Immature natural killer cell (primary cell): ENCODE measurements at regions not wholly inside any gene's neighbourhood (a gene's known extent, or its start where the extent isn't known, plus 50 kb on each side); places are given as distances from the start of the nearest gene placed in this dataset.

Experiments
- DNase-seq, 3 donors: peaks; one replicate each; pipeline ENCODE4 v3.0.0; 2022; ENCODE audit warnings: mixed read lengths in 1 of 3
- H3K27ac Mint-ChIP-seq, 6 donors: one replicate each; pipeline ENCODE4 v1.8.0; 2020; ENCODE audit warnings: mixed read lengths in 6 of 6, mild to moderate bottlenecking in 5 of 6, inconsistent platforms in 4 of 6, moderate library complexity in 3 of 6
- H3K27me3 Mint-ChIP-seq, 3 donors: one replicate each; pipeline ENCODE4 v1.8.0; 2020 to 2021; ENCODE audit warnings: low read depth in 3 of 3, mild to moderate bottlenecking in 3 of 3, mixed read lengths in 3 of 3, moderate library complexity in 3 of 3, inconsistent platforms in 1 of 3
- H3K36me3 Mint-ChIP-seq, 3 donors: one replicate each; pipeline ENCODE4 v1.8.0; 2020; ENCODE audit warnings: mixed read lengths in 3 of 3, inconsistent platforms in 2 of 3, mild to moderate bottlenecking in 2 of 3
- H3K4me1 Mint-ChIP-seq, 2 donors: one replicate each; pipeline ENCODE4 v1.8.0; 2020; ENCODE audit warnings: inconsistent platforms in 2 of 2, mild to moderate bottlenecking in 2 of 2, mixed read lengths in 2 of 2, moderate library complexity in 1 of 2
- H3K4me3 Mint-ChIP-seq, 5 donors: one replicate each; pipeline ENCODE4 v1.8.0; 2020; ENCODE audit warnings: mild to moderate bottlenecking in 5 of 5, mixed read lengths in 5 of 5, inconsistent platforms in 3 of 5, moderate library complexity in 3 of 5
- H3K9me3 Mint-ChIP-seq, 6 donors: one replicate each; pipeline ENCODE4 v1.8.0; 2020; ENCODE audit warnings: mild to moderate bottlenecking in 6 of 6, mixed read lengths in 6 of 6, inconsistent platforms in 4 of 6, moderate library complexity in 3 of 6

- DNase-seq = no peak
- Mint-ChIP-seq H3K27me3 (peaks cover 0 to 7% (median 4%) of the 10 kb centered on the region in 3 donors), H3K4me3 (no peak overlapping the region), H3K27ac (no peak overlapping the region), H3K4me1 (no peaks in the 10 kb centered on the region), H3K9me3 (peaks cover 0 to 2% (median 0%) of the 10 kb centered on the region in 6 donors), H3K36me3 (peaks cover 0 to 4% (median 0%) of the 10 kb centered on the region in 3 donors)
These were observed 397.1 kb downstream of the MN1 start for GRCh38 chr22:27404441-27404840.

DNA sequence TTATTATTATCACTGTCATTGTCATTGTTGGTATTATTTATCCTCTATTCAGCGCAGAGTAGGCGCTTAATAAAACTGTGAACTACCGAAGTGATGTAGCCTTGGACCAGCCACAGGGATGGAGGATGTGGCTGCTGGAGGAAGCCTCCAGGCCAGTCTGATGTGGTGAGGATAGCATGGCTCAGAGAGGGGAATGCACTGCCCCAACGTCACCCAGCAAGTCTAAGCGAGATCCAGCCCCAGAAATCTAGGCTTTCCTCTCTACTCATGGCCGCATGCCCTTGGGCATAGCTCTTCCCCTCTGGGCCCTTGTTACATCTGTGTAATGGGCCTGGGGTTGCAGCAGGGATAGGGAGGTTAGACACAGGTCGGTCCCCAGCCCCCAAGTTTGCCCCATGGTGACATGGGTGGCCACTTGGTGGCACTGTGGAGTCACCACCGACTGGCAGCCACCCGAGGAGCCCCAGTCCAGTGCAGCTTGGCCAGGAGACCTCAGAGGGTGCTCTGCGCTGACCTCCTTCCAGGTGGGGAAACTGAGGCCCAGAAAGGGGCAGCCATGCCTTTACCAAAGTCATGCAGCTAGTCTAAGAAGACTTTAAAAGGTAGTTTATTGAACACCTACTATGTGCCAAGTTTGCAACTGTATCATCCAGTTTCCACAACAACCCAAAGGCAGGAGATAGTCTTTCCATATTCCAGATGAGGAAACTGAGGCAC, 395.7 kb downstream of the MN1 start:
- H3K27me3 Mint-ChIP-seq = peaks cover 0 to 9% (median 4%) of the 10 kb centered on the region in 3 donors
- no peak overlapping the region for H3K4me3 Mint-ChIP-seq
- DNase-seq = no peak
- H3K36me3 Mint-ChIP-seq = peaks cover 0 to 4% (median 0%) of the 10 kb centered on the region in 3 donors
- peaks cover 0 to 2% (median 0%) of the 10 kb centered on the region in 6 donors for H3K9me3 Mint-ChIP-seq
- no peak overlapping the region for H3K27ac Mint-ChIP-seq
- no peaks in the 10 kb centered on the region for H3K4me1 Mint-ChIP-seq

- Mint-ChIP-seq H3K36me3 (peaks cover 0 to 4% (median 0%) of the 10 kb centered on the region in 3 donors), H3K4me1 (no peaks in the 10 kb centered on the region), H3K27ac (no peak overlapping the region), H3K9me3 (peaks cover 0 to 2% (median 0%) of the 10 kb centered on the region in 6 donors), H3K4me3 (no peak overlapping the region), H3K27me3 (peaks cover 0 to 7% (median 2%) of the 10 kb centered on the region in 3 donors)
- DNase-seq = no peak
These were observed 395.1 kb downstream of the MN1 start for GRCh38 chr22:27406389-27406861.

DNA sequence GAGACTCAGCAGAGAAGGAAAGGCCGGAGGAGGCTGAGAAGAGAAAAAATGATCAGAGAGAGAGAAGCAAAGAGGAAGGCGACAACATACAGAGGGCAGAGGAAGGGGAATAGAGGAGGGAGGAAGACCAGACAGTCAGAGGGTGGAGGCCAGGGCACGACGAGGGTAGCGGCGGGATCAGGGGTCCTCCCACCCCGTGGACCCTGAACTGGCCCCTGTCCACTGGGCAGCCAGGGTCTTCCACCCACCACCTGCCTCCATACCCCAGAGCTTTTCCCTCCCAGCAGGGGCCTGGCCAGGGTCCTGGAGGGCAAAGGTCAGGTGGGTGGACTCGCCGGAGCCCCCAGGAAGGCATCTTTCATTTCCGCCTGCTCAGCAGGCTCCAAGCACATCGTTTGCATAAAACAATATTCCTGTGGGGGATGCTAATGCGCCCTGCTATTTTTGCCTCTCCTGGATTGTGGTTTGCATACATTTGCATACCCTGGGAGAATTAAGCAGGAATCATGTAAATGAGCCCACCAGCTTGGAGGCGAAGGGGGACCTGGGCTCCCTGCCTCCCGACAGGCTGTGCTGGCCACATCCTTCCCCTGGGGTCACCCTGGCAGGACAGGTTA, 394.1 kb downstream of the MN1 start:
- no peak for DNase-seq
- Mint-ChIP-seq H3K9me3 (no peaks in the 10 kb centered on the region), H3K27me3 (peaks cover 0 to 7% (median 2%) of the 10 kb centered on the region in 3 donors), H3K27ac (no peak overlapping the region), H3K4me1 (no peaks in the 10 kb centered on the region), H3K36me3 (peaks cover 0 to 4% (median 0%) of the 10 kb centered on the region in 3 donors), H3K4me3 (no peak overlapping the region)

DNA sequence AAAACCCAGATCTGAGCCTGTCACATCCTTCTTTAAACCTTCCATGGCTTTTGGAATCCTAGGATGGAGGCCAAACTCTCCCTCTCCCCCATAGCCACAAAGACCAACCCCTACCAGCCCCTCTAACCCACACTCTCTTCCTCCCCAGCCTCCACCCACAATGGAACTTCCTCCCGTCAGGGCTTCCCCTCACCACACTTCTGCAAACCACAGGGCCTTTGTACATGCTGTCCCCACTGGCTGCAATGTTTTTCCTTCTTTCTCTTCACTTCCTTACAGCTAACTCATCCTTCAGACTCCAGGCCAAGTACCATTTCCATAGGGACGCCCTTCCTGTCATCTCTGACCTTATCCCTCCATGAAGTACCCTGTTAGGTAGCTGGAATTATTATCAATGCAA, 393.5 kb downstream of the MN1 start:
- Mint-ChIP-seq H3K4me3 (no peak overlapping the region), H3K9me3 (no peaks in the 10 kb centered on the region), H3K27me3 (peaks cover 0 to 7% (median 2%) of the 10 kb centered on the region in 3 donors), H3K4me1 (no peaks in the 10 kb centered on the region), H3K36me3 (peaks cover 0 to 4% (median 0%) of the 10 kb centered on the region in 3 donors), H3K27ac (peak overlapping the region in 1 of 6 donors; percentile 5)
- DNase-seq = no peak

GRCh38 chr22:27409299-27409698, 392.3 kb downstream of the MN1 start:
- H3K4me3 Mint-ChIP-seq = no peak overlapping the region
- H3K4me1 Mint-ChIP-seq = no peaks in the 10 kb centered on the region
- no peaks in the 10 kb centered on the region for H3K9me3 Mint-ChIP-seq
- H3K36me3 Mint-ChIP-seq = peaks cover 0 to 4% (median 0%) of the 10 kb centered on the region in 3 donors
- DNase-seq = no peak
- H3K27ac Mint-ChIP-seq = no peak overlapping the region
- peaks cover 1 to 7% (median 2%) of the 10 kb centered on the region in 3 donors for H3K27me3 Mint-ChIP-seq

DNA sequence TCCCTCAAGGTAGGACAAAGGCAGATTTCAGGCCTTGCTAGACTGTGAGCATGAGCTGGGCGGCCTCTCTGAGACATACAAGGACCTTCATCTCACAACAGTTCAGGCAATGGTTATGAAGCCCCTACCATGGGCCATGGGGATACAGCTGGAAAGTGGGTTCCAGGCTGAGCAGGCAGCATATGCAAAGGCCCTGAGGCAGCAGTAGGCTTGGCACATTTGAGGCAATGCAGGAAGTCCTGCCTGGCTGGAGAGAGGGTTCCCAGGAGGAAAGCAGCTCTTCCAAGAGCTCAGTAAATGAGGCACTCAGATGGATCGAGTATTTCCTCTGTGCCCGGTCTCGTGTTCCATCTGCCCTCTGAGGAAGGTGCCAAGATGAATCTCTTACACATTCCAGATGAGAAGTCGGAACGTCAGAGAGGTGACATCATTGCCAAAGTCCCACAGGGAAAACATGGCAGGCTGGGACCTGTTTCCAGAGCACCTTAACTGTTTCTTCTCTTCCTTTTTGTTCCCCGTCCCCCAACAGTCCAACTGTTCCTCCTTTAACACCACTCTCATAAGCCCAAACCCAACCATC, 388.6 kb downstream of the MN1 start:
- no peak for DNase-seq
- Mint-ChIP-seq H3K27ac (no peak overlapping the region), H3K4me3 (no peak overlapping the region), H3K9me3 (no peaks in the 10 kb centered on the region), H3K36me3 (peaks cover 0 to 3% (median 0%) of the 10 kb centered on the region in 3 donors), H3K27me3 (peaks cover 1 to 10% (median 6%) of the 10 kb centered on the region in 3 donors), H3K4me1 (no peaks in the 10 kb centered on the region)

GRCh38 chr22:27413702-27414101, 387.9 kb downstream of the MN1 start:
- Mint-ChIP-seq H3K27ac (no peak overlapping the region), H3K4me3 (no peak overlapping the region), H3K9me3 (no peaks in the 10 kb centered on the region), H3K36me3 (peaks cover 0 to 3% (median 0%) of the 10 kb centered on the region in 3 donors), H3K27me3 (peaks cover 1 to 10% (median 9%) of the 10 kb centered on the region in 3 donors), H3K4me1 (no peaks in the 10 kb centered on the region)
- DNase-seq = no peak

DNA sequence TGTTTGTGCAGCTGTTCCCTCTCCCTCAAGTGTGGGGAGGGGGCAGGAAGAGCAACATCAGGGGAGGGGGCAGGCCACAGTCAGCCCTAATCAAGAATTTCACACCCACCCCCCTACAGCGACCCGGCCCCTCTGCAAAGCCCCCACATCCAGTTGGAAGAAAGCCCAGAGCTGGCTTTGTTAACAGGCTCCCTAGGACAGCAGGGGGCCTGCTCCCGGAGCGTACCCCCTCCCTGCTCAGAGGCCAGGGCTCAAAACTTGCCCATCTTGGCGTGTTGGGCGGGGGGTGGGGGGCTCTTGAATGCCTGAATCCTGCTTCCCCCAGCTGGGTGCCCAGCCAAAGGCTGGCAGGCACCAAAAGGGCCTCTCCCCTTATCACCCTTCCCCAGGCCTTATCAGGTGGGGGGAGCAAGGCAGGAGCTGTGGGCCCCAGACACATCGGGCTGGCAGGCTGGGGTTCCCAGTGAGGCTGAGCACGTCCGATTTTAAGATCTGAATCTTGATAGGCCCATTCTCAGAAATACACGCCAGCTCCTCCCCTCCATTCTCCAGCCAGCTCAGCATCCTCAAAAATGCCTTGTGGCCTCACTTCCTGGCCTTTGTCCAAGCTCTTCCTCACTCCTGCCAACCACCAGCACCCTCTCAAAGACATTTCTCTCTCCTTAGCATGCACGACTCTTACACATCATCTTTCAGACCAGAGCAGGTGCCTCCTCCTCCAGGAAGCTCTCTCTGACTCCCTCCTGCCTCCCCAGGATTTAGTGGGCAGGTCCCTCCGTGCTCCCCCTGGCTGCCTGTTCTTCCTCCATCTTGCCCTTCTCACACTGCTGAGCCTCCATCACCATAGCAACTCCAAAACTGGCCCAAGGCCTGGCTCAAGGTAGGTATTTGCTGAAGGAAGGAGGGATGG, 384.8 kb downstream of the MN1 start:
- DNase-seq = no peak
- H3K27me3 Mint-ChIP-seq = peaks cover 7 to 13% (median 13%) of the 10 kb centered on the region in 3 donors
- no peak overlapping the region for H3K4me3 Mint-ChIP-seq
- H3K27ac Mint-ChIP-seq = no peak overlapping the region
- H3K9me3 Mint-ChIP-seq = peaks cover 0 to 1% (median 0%) of the 10 kb centered on the region in 6 donors
- H3K4me1 Mint-ChIP-seq = no peaks in the 10 kb centered on the region
- H3K36me3 Mint-ChIP-seq = peaks cover 0 to 3% (median 0%) of the 10 kb centered on the region in 3 donors

- H3K4me3 Mint-ChIP-seq = no peak overlapping the region
- no peak for DNase-seq
- H3K9me3 Mint-ChIP-seq = peaks cover 0 to 1% (median 0%) of the 10 kb centered on the region in 6 donors
- peaks cover 0 to 3% (median 0%) of the 10 kb centered on the region in 3 donors for H3K36me3 Mint-ChIP-seq
- H3K4me1 Mint-ChIP-seq = no peaks in the 10 kb centered on the region
- H3K27ac Mint-ChIP-seq = no peak overlapping the region
- peaks cover 7 to 13% (median 13%) of the 10 kb centered on the region in 3 donors for H3K27me3 Mint-ChIP-seq
These were observed 384.1 kb downstream of the MN1 start for GRCh38 chr22:27417421-27417814.

DNA sequence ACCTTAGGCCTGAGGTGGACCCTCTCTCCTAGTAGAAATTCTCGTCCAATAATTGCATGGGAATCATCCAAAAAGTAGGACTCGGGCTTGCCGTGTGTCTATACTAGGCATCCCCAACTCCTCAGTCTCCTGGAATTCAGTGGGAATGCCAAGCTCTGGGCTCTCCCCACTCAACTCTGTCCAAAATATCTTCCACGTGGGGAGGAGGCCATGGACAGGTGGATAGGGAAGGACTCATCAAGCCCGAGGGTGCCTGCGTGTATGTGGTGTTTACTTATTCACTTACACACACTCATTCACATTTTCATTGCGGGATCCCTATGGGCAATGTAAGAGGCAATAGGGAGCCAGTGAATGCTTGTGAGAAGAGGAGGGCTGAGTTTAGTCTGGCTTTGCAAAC, 383.3 kb downstream of the MN1 start:
- Mint-ChIP-seq H3K4me3 (no peak overlapping the region), H3K27me3 (peaks cover 11 to 17% (median 13%) of the 10 kb centered on the region in 3 donors), H3K36me3 (peaks cover 0 to 3% (median 0%) of the 10 kb centered on the region in 3 donors), H3K4me1 (no peaks in the 10 kb centered on the region), H3K27ac (no peak overlapping the region), H3K9me3 (peaks cover 0 to 1% (median 0%) of the 10 kb centered on the region in 6 donors)
- no peak for DNase-seq

GRCh38 chr22:27419473-27419872, 382.1 kb downstream of the MN1 start:
- Mint-ChIP-seq H3K4me1 (no peaks in the 10 kb centered on the region), H3K4me3 (no peak overlapping the region), H3K9me3 (peaks cover 0 to 1% (median 0%) of the 10 kb centered on the region in 6 donors), H3K27ac (no peak overlapping the region), H3K36me3 (peaks cover 0 to 3% (median 0%) of the 10 kb centered on the region in 3 donors), H3K27me3 (peaks cover 12 to 19% (median 13%) of the 10 kb centered on the region in 3 donors)
- no peak for DNase-seq

DNA sequence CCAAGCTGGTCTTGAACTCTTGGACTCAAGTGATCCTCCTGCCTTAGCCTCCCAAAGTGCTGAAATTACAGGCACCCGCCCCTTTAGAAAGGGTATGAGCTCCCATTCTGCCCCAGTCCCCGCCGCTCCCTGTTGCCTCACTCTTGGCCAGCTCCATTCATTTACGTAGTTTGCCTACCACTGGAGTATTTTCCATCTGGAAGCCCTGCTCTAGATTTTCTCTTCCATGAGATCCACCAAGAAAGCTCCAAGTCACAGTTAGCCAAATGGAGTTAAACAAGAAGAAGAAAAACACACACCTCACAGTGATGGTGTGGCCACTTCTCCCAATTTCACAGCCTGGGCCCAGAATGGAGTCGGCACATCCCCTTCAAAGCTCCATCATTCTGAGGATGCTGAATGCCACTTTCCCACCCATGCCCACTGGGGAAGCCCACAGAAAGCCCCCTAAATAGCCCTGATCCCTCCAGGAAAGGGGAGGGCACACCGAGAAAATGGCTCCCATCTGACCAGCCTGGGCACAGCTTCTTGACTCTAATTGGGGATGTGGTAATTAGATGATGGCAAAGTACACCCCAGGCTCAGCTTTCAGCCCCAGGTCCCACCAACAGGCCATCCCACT, 381.2 kb downstream of the MN1 start:
- H3K27ac Mint-ChIP-seq = no peak overlapping the region
- peaks cover 13 to 16% (median 16%) of the 10 kb centered on the region in 3 donors for H3K27me3 Mint-ChIP-seq
- peaks cover 0 to 3% (median 0%) of the 10 kb centered on the region in 3 donors for H3K36me3 Mint-ChIP-seq
- peaks cover 0 to 1% (median 0%) of the 10 kb centered on the region in 6 donors for H3K9me3 Mint-ChIP-seq
- no peak for DNase-seq
- no peaks in the 10 kb centered on the region for H3K4me1 Mint-ChIP-seq
- H3K4me3 Mint-ChIP-seq = no peak overlapping the region
